ENCODE measurements at regions not wholly inside any gene's neighbourhood (a gene's known extent, or its start where the extent isn't known, plus 50 kb on each side); places are given as distances from the start of the nearest gene placed in this dataset.

GRCh38 chr2:120907822-120908221, 172.2 kb downstream of the GLI2 start (continued):
- no peak for TF ChIP-seq REST (IDR thresholded peaks at IDR 0.05)

- CTCF ChIA-PET = no interaction called here
Measured at GRCh38 chr2:120908314-120908975, 172.8 kb downstream of the GLI2 start.

GRCh38 chr2:120909102-120909501, 173.4 kb downstream of the GLI2 start:
- H3K4me2 ChIP-seq = peak overlapping the region; percentile 37
- FAIRE-seq (no peak), ATAC-seq (no peak), DNase-seq (ENCODE audit: low read depth in 1 of 2, low spot score in 1 of 2) (no peak)
- 95% methylated on average over 2 of the region's 2 CpGs for WGBS (ENCODE audit: missing lambda C conversion rate)
- no peak for TF ChIP-seq RNF2 (IDR thresholded peaks at IDR 0.05; ENCODE audit: borderline replicate concordance, low read depth)
- no peak for TF ChIP-seq ZC3H11A (IDR thresholded peaks at IDR 0.05)
- TF ChIP-seq CBX2 (IDR thresholded peaks at IDR 0.05; ENCODE audit: borderline replicate concordance, low read depth) = no peak
- TF ChIP-seq CTCF (IDR thresholded peaks at IDR 0.05) = no peak
- TF ChIP-seq HES2 (IDR thresholded peaks at IDR 0.05) = no peak
- TF ChIP-seq USF2 (IDR thresholded peaks at IDR 0.05) = no peak
- TF ChIP-seq JUNB (IDR thresholded peaks at IDR 0.05) = no peak
- TF ChIP-seq FOXS1 (CRISPR knock-in tag; IDR thresholded peaks at IDR 0.05) = no peak
- TF ChIP-seq GATA3 (IDR thresholded peaks at IDR 0.05; ENCODE audit: borderline replicate concordance) = no peak
- TF ChIP-seq HOXB5 (CRISPR knock-in tag; IDR thresholded peaks at IDR 0.05) = no peak
- no peak for TF ChIP-seq BCL3 (IDR thresholded peaks at IDR 0.05)
- no peak for TF ChIP-seq HOXB13 (CRISPR knock-in tag; IDR thresholded peaks at IDR 0.05; ENCODE audit: low read depth)
- no peak for TF ChIP-seq HEYL (CRISPR knock-in tag; IDR thresholded peaks at IDR 0.05)
- TF ChIP-seq EHMT2 (IDR thresholded peaks at IDR 0.05; ENCODE audit: low read depth) = no peak
- TF ChIP-seq HMGXB4 (CRISPR knock-in tag; IDR thresholded peaks at IDR 0.05; ENCODE audit: borderline replicate concordance) = no peak
- H3K9me3 ChIP-seq = no peaks in the 10 kb centered on the region
- no peak overlapping the region for H3K4me3 ChIP-seq
- H3K4me1 ChIP-seq = peaks cover 95% of the 10 kb centered on the region
- peak overlapping the region; percentile 67 to 95 for H3K27ac ChIP-seq
- CTCF ChIA-PET = interaction anchor here (1.3 kb wide), 2 partner anchors 12 to 214 kb away, joined by 3 to 6 read pairs; no protein-coding TSS in a partner anchor
- POLR2A ChIA-PET = no interaction called here

More at GRCh38 chr2:120908314-120908975, 172.8 kb downstream of the GLI2 start:
- FAIRE-seq (no peak), DNase-seq (ENCODE audit: low read depth in 1 of 2, low spot score in 1 of 2) (no peak), ATAC-seq (no peak)
- TF ChIP-seq EP300 (IDR thresholded peaks at IDR 0.05) (no peak), HOXB5 (CRISPR knock-in tag; IDR thresholded peaks at IDR 0.05) (no peak), HOXB13 (CRISPR knock-in tag; IDR thresholded peaks at IDR 0.05; ENCODE audit: low read depth) (no peak), POLR2A (IDR thresholded peaks at IDR 0.05; ENCODE audit: low read length) (no peak), MAX (IDR thresholded peaks at IDR 0.05) (peak; percentile 9; the same call in 1 of the 2 replicates), EHF (CRISPR knock-in tag; IDR thresholded peaks at IDR 0.05) (no peak), CBX8 (IDR thresholded peaks at IDR 0.05) (no peak)
- Histone ChIP-seq H3K4me1 (peaks cover 95% of the 10 kb centered on the region), H3K4me2 (peak overlapping the region; percentile 37), H3K27ac (peak overlapping the region; percentile 67 to 95), H3K9me3 (no peaks in the 10 kb centered on the region), H3K4me3 (no peak overlapping the region)
- WGBS (ENCODE audit: missing lambda C conversion rate) = 83% methylated on average over 5 of the region's 5 CpGs
- POLR2A ChIA-PET = interaction anchor here (1.0 kb wide), 1 partner anchor 167 kb away, joined by 4 read pairs; no protein-coding TSS in a partner anchor
